ENCODE measurements at regions not wholly inside any gene's neighbourhood (a gene's known extent, or its start where the extent isn't known, plus 50 kb on each side); places are given as distances from the start of the nearest gene placed in this dataset.

DNA sequence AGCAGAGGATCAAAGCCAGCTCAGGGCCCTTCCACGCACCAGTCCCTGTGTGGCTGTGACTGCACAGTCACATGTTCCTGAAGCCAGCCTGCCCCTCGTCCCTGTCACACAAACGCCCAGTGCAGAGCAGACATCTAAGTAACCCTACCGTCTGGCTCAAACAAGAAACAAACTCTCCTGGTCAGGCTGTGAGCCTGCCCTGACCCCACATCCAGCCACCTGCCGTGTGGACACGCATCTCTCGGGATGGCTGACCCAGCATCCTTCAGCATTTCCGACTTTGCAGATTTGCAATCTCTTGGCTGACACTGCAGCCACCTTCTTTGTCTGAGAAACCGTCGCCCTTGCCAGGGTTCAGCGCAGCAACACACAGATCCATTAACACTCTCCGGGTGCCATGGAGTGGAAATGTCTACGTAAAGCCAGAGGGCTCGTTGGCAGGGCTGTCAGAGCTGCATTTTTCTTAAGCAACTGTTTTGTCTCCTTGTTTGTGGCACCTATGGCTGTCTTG lies 82.3 kb upstream of the ASAP2 start:
- Histone ChIP-seq H3K27me3 (no peaks in the 10 kb centered on the region), H3K4me3 (no peak overlapping the region), H3K36me3 (no peaks in the 10 kb centered on the region), H3K4me1 (no peaks in the 10 kb centered on the region), H3K9me3 (no peaks in the 10 kb centered on the region), H3K27ac (no peak overlapping the region)
- no peak for ATAC-seq
- 52 to 79% methylated on average over 4 to 10 of the region's 14 CpGs for WGBS, 2 donors (ENCODE audit: low coverage in 1 of 2)
- TF ChIP-seq CTCF (IDR thresholded peaks at IDR 0.05) (no peak), POLR2AphosphoS5 (IDR thresholded peaks at IDR 0.05) (no peak), POLR2A (IDR thresholded peaks at IDR 0.05) (no peak), EP300 (IDR thresholded peaks at IDR 0.05) (no peak)

GRCh38 chr2:9123069-9123468 lies 83.5 kb upstream of the ASAP2 start:
- H3K4me1 ChIP-seq, result no peaks in the 10 kb centered on the region
- H3K36me3 ChIP-seq, result no peaks in the 10 kb centered on the region
- H3K27ac ChIP-seq, result no peak overlapping the region
- no peaks in the 10 kb centered on the region for H3K27me3 ChIP-seq
- no peaks in the 10 kb centered on the region for H3K9me3 ChIP-seq
- 80% methylated on average over 4 of the region's 5 CpGs; no CpG with 5 or more reads in 1 of the 2 donors for WGBS, 2 donors (ENCODE audit: low coverage in 1 of 2)
- ATAC-seq, result no peak
- TF ChIP-seq POLR2A (IDR thresholded peaks at IDR 0.05) (no peak), POLR2AphosphoS5 (IDR thresholded peaks at IDR 0.05) (no peak), CTCF (IDR thresholded peaks at IDR 0.05) (no peak), EP300 (IDR thresholded peaks at IDR 0.05) (no peak)
- no peak overlapping the region for H3K4me3 ChIP-seq

GRCh38 chr2:9122367-9122766 lies 84.2 kb upstream of the ASAP2 start:
- no peak overlapping the region for H3K4me3 ChIP-seq
- no peaks in the 10 kb centered on the region for H3K9me3 ChIP-seq
- no peak overlapping the region for H3K27ac ChIP-seq
- no peak for TF ChIP-seq CTCF (IDR thresholded peaks at IDR 0.05)
- TF ChIP-seq POLR2AphosphoS5 (IDR thresholded peaks at IDR 0.05), result no peak
- TF ChIP-seq EP300 (IDR thresholded peaks at IDR 0.05), result no peak
- TF ChIP-seq POLR2A (IDR thresholded peaks at IDR 0.05), result no peak
- no peaks in the 10 kb centered on the region for H3K36me3 ChIP-seq
- ATAC-seq, result no peak
- H3K27me3 ChIP-seq, result no peaks in the 10 kb centered on the region
- 89 to 93% methylated on average over 6 to 8 of the region's 8 CpGs for WGBS, 2 donors (ENCODE audit: low coverage in 1 of 2)
- H3K4me1 ChIP-seq, result no peaks in the 10 kb centered on the region

GRCh38 chr2:9118383-9118960 lies 88.1 kb upstream of the ASAP2 start:
- H3K9me3 ChIP-seq, result no peaks in the 10 kb centered on the region
- no peaks in the 10 kb centered on the region for H3K4me1 ChIP-seq
- no peak for TF ChIP-seq CTCF (IDR thresholded peaks at IDR 0.05)
- TF ChIP-seq POLR2A (IDR thresholded peaks at IDR 0.05), result no peak
- no peak for TF ChIP-seq POLR2AphosphoS5 (IDR thresholded peaks at IDR 0.05)
- no peak for TF ChIP-seq EP300 (IDR thresholded peaks at IDR 0.05)
- H3K27ac ChIP-seq, result no peak overlapping the region
- H3K36me3 ChIP-seq, result no peaks in the 10 kb centered on the region
- ATAC-seq, result no peak
- no peaks in the 10 kb centered on the region for H3K27me3 ChIP-seq
- H3K4me3 ChIP-seq, result no peak overlapping the region
- WGBS, 2 donors (ENCODE audit: low coverage in 1 of 2), result 77 to 92% methylated on average over 2 to 7 of the region's 11 CpGs

- TF ChIP-seq CTCF (IDR thresholded peaks at IDR 0.05) (no peak), POLR2A (IDR thresholded peaks at IDR 0.05) (no peak), POLR2AphosphoS5 (IDR thresholded peaks at IDR 0.05) (no peak), EP300 (IDR thresholded peaks at IDR 0.05) (no peak)
- WGBS, 2 donors (ENCODE audit: low coverage in 1 of 2), result 88 to 97% methylated on average over 2 of the region's 2 CpGs
- no peak for ATAC-seq
These were observed 91.4 kb upstream of the ASAP2 start for GRCh38 chr2:9115229-9115628.

More at GRCh38 chr2:9115229-9115628, 91.4 kb upstream of the ASAP2 start:
- Histone ChIP-seq H3K4me1 (peaks cover 0 to 10% (median 6%) of the 10 kb centered on the region in 3 donors), H3K27me3 (no peaks in the 10 kb centered on the region), H3K36me3 (no peaks in the 10 kb centered on the region), H3K4me3 (no peak overlapping the region), H3K9me3 (no peaks in the 10 kb centered on the region), H3K27ac (no peak overlapping the region)
